Effector memory CD8-positive, alpha-beta T cell (primary cell): ENCODE measurements at regions not wholly inside any gene's neighbourhood (a gene's known extent, or its start where the extent isn't known, plus 50 kb on each side); places are given as distances from the start of the nearest gene placed in this dataset.

Source experiments
- ATAC-seq: fragments of 150-1000 bp; cut with Tn5 transposase; replicated peaks from 2 replicates; pipeline ENCODE4 v1.10.0; 2021; ENCODE audit warnings: mild to moderate bottlenecking, moderate library complexity
- DNase-seq, 3 experiments: peaks; one replicate each; pipeline ENCODE4 v3.0.0; 2021
- H3K27ac Mint-ChIP-seq, 2 donors: one replicate each; pipeline ENCODE4 v1.8.0; 2022; ENCODE audit warnings: mild to moderate bottlenecking in 2 of 2, mixed read lengths in 2 of 2, moderate library complexity in 2 of 2
- H3K27me3 Mint-ChIP-seq, 2 donors: one replicate each; pipeline ENCODE4 v1.8.0; 2022; ENCODE audit warnings: mixed read lengths in 2 of 2
- H3K36me3 Mint-ChIP-seq: one replicate; pipeline ENCODE4 v1.8.0; 2022; ENCODE audit warnings: mild to moderate bottlenecking, moderate library complexity, mixed read lengths; ENCODE audit not compliant: insufficient read depth
- H3K4me1 Mint-ChIP-seq, 2 donors: one replicate each; pipeline ENCODE4 v1.8.0; 2022; ENCODE audit warnings: low read depth in 2 of 2, mixed read lengths in 2 of 2
- H3K4me3 Mint-ChIP-seq, 2 donors: one replicate each; pipeline ENCODE4 v1.8.0; 2022; ENCODE audit warnings: mild to moderate bottlenecking in 2 of 2, mixed read lengths in 2 of 2, moderate library complexity in 2 of 2
- H3K9me3 Mint-ChIP-seq, 2 donors: one replicate each; pipeline ENCODE4 v1.8.0; 2022; ENCODE audit warnings: mixed read lengths in 2 of 2

GRCh38 chr9:131809941-131810344, 70.1 kb upstream of the RAPGEF1 start:
- Mint-ChIP-seq H3K4me3 (no peak overlapping the region), H3K9me3 (no peaks in the 10 kb centered on the region), H3K36me3 (peaks cover 5% of the 10 kb centered on the region), H3K4me1 (no peaks in the 10 kb centered on the region), H3K27me3 (peaks cover 51 to 93% of the 10 kb centered on the region in 2 donors), H3K27ac (no peak overlapping the region)
- no peak for DNase-seq
- no peak for ATAC-seq

GRCh38 chr9:131808291-131808690, 68.4 kb upstream of the RAPGEF1 start:
- DNase-seq (no peak), ATAC-seq (no peak)
- Mint-ChIP-seq H3K36me3 (peaks cover 3% of the 10 kb centered on the region), H3K27me3 (peaks cover 56 to 91% of the 10 kb centered on the region in 2 donors), H3K4me1 (no peaks in the 10 kb centered on the region), H3K27ac (no peak overlapping the region), H3K9me3 (no peaks in the 10 kb centered on the region), H3K4me3 (no peak overlapping the region)

GRCh38 chr9:131807144-131807983, 67.5 kb upstream of the RAPGEF1 start:
- no peak overlapping the region for H3K4me3 Mint-ChIP-seq
- no peaks in the 10 kb centered on the region for H3K9me3 Mint-ChIP-seq
- ATAC-seq (no peak), DNase-seq (no peak)
- H3K4me1 Mint-ChIP-seq: no peaks in the 10 kb centered on the region
- H3K27ac Mint-ChIP-seq: no peak overlapping the region
- H3K27me3 Mint-ChIP-seq: peaks cover 55 to 91% of the 10 kb centered on the region in 2 donors
- H3K36me3 Mint-ChIP-seq: peaks cover 3% of the 10 kb centered on the region

- H3K27ac Mint-ChIP-seq: no peak overlapping the region
These were observed 65.9 kb upstream of the RAPGEF1 start for GRCh38 chr9:131805803-131806202.

GRCh38 chr9:131804826-131805225, 65.0 kb upstream of the RAPGEF1 start:
- ATAC-seq (no peak), DNase-seq (no peak)
- peaks cover 5 to 6% of the 10 kb centered on the region in 2 donors for H3K9me3 Mint-ChIP-seq
- H3K4me1 Mint-ChIP-seq: no peaks in the 10 kb centered on the region
- no peak overlapping the region for H3K4me3 Mint-ChIP-seq
- peaks cover 66 to 91% of the 10 kb centered on the region in 2 donors for H3K27me3 Mint-ChIP-seq
- no peaks in the 10 kb centered on the region for H3K36me3 Mint-ChIP-seq
- H3K27ac Mint-ChIP-seq: no peak overlapping the region

More at GRCh38 chr9:131805803-131806202, 65.9 kb upstream of the RAPGEF1 start:
- Mint-ChIP-seq H3K4me1 (no peaks in the 10 kb centered on the region), H3K27me3 (peaks cover 60 to 91% of the 10 kb centered on the region in 2 donors), H3K4me3 (no peak overlapping the region), H3K36me3 (peaks cover 1% of the 10 kb centered on the region), H3K9me3 (no peaks in the 10 kb centered on the region)
- ATAC-seq (no peak), DNase-seq (no peak)

GRCh38 chr9:131803758-131804411, 64.0 kb upstream of the RAPGEF1 start:
- Mint-ChIP-seq H3K27ac (no peak overlapping the region), H3K27me3 (peaks cover 65 to 91% of the 10 kb centered on the region in 2 donors), H3K4me1 (no peaks in the 10 kb centered on the region), H3K36me3 (no peaks in the 10 kb centered on the region), H3K9me3 (peaks cover 7 to 14% of the 10 kb centered on the region in 2 donors), H3K4me3 (no peak overlapping the region)
- ATAC-seq (no peak), DNase-seq (no peak)

GRCh38 chr9:131801810-131802209, 61.9 kb upstream of the RAPGEF1 start:
- no peak overlapping the region for H3K27ac Mint-ChIP-seq
- H3K9me3 Mint-ChIP-seq: peaks cover 8 to 14% of the 10 kb centered on the region in 2 donors
- H3K4me3 Mint-ChIP-seq: no peak overlapping the region
- no peaks in the 10 kb centered on the region for H3K36me3 Mint-ChIP-seq
- H3K27me3 Mint-ChIP-seq: peaks cover 64 to 88% of the 10 kb centered on the region in 2 donors
- ATAC-seq (no peak), DNase-seq (no peak)
- H3K4me1 Mint-ChIP-seq: no peaks in the 10 kb centered on the region

GRCh38 chr9:131800843-131801242, 61.0 kb upstream of the RAPGEF1 start:
- no peak overlapping the region for H3K27ac Mint-ChIP-seq
- no peak overlapping the region for H3K4me3 Mint-ChIP-seq
- H3K36me3 Mint-ChIP-seq: no peaks in the 10 kb centered on the region
- ATAC-seq (no peak), DNase-seq (no peak)
- H3K9me3 Mint-ChIP-seq: peaks cover 8 to 14% of the 10 kb centered on the region in 2 donors
- H3K4me1 Mint-ChIP-seq: no peaks in the 10 kb centered on the region
- peaks cover 54 to 87% of the 10 kb centered on the region in 2 donors for H3K27me3 Mint-ChIP-seq

GRCh38 chr9:131800366-131800765, 60.5 kb upstream of the RAPGEF1 start:
- peaks cover 50 to 89% of the 10 kb centered on the region in 2 donors for H3K27me3 Mint-ChIP-seq
- H3K36me3 Mint-ChIP-seq: no peaks in the 10 kb centered on the region
- no peak overlapping the region for H3K27ac Mint-ChIP-seq
- H3K9me3 Mint-ChIP-seq: peaks cover 8 to 14% of the 10 kb centered on the region in 2 donors
- no peak overlapping the region for H3K4me3 Mint-ChIP-seq
- DNase-seq: no peak
- no peaks in the 10 kb centered on the region for H3K4me1 Mint-ChIP-seq
- ATAC-seq: no peak

- no peak overlapping the region for H3K4me3 Mint-ChIP-seq
- no peak for ATAC-seq
- DNase-seq: peak; percentile 39 to 45 (median 44)
- H3K9me3 Mint-ChIP-seq: peaks cover 8 to 14% of the 10 kb centered on the region in 2 donors
- H3K27me3 Mint-ChIP-seq: peaks cover 56 to 93% of the 10 kb centered on the region in 2 donors
- no peak overlapping the region for H3K27ac Mint-ChIP-seq
- no peaks in the 10 kb centered on the region for H3K36me3 Mint-ChIP-seq
- H3K4me1 Mint-ChIP-seq: no peaks in the 10 kb centered on the region
These were observed 59.4 kb upstream of the RAPGEF1 start for GRCh38 chr9:131799177-131799823.

GRCh38 chr9:131798246-131798645, 58.4 kb upstream of the RAPGEF1 start:
- Mint-ChIP-seq H3K9me3 (peaks cover 8 to 14% of the 10 kb centered on the region in 2 donors), H3K36me3 (no peaks in the 10 kb centered on the region), H3K27ac (no peak overlapping the region), H3K4me1 (no peaks in the 10 kb centered on the region), H3K4me3 (no peak overlapping the region), H3K27me3 (peaks cover 57 to 93% of the 10 kb centered on the region in 2 donors)
- DNase-seq: no peak
- ATAC-seq: no peak

GRCh38 chr9:131794393-131794792, 54.5 kb upstream of the RAPGEF1 start:
- DNase-seq (no peak), ATAC-seq (no peak)
- Mint-ChIP-seq H3K27me3 (peaks cover 42 to 92% of the 10 kb centered on the region in 2 donors), H3K4me1 (peaks cover 0 to 3% of the 10 kb centered on the region in 2 donors), H3K27ac (no peak overlapping the region), H3K4me3 (no peak overlapping the region), H3K9me3 (peaks cover 3 to 5% of the 10 kb centered on the region in 2 donors), H3K36me3 (peaks cover 3% of the 10 kb centered on the region)

GRCh38 chr9:131791542-131792254, 51.8 kb upstream of the RAPGEF1 start:
- Mint-ChIP-seq H3K4me1 (peaks cover 0 to 3% of the 10 kb centered on the region in 2 donors), H3K4me3 (no peak overlapping the region), H3K27ac (no peak overlapping the region), H3K9me3 (no peaks in the 10 kb centered on the region), H3K36me3 (peaks cover 3% of the 10 kb centered on the region), H3K27me3 (peaks cover 54 to 89% of the 10 kb centered on the region in 2 donors)
- DNase-seq (no peak), ATAC-seq (no peak)
